ENCODE measurements at regions not wholly inside any gene's neighbourhood (a gene's known extent, or its start where the extent isn't known, plus 50 kb on each side); places are given as distances from the start of the nearest gene placed in this dataset.

DNA sequence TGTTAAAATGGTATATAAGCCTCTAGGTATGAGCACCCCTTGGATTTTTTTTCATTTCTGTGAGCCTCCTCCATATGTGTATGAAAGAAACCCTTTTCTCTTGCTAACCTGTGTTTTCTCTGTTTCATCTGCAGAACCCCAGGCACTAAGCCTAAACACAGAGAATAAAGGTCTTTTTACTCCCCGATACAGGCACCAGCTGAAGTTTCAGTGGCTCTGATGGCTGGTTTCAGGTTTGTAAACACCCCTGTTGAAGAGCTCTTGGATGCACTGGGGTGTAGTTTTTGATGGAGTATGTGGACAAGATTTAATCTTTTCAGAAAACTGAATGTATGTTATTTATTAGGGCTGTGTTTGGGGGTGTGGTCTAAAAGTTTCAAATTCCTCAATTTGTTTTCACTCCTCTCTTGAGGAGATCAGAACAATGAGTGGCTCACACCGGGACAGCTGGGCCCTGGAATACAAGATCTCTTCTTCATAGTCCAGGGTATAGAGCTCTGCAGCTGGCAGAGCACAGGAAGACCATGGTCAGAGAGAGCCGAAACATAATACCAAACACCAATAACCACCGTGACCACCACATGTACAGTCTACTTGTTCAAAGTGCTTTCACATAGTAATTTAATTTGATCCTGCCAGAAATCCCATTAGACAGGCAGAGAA lies 50.2 kb upstream of the VTCN1 start:
- TF ChIP-seq, protein P1, sequence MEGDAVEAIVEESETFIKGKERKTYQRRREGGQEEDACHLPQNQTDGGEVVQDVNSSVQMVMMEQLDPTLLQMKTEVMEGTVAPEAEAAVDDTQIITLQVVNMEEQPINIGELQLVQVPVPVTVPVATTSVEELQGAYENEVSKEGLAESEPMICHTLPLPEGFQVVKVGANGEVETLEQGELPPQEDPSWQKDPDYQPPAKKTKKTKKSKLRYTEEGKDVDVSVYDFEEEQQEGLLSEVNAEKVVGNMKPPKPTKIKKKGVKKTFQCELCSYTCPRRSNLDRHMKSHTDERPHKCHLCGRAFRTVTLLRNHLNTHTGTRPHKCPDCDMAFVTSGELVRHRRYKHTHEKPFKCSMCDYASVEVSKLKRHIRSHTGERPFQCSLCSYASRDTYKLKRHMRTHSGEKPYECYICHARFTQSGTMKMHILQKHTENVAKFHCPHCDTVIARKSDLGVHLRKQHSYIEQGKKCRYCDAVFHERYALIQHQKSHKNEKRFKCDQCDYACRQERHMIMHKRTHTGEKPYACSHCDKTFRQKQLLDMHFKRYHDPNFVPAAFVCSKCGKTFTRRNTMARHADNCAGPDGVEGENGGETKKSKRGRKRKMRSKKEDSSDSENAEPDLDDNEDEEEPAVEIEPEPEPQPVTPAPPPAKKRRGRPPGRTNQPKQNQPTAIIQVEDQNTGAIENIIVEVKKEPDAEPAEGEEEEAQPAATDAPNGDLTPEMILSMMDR (IDR thresholded peaks at IDR 0.05): no peak
- H3K4me3 ChIP-seq: no peak overlapping the region
- ATAC-seq: no peak
- no peak for DNase-seq
- no peaks in the 10 kb centered on the region for H3K4me1 ChIP-seq (ENCODE audit: low read depth)
- H3K9me3 ChIP-seq: no peaks in the 10 kb centered on the region
- no peaks in the 10 kb centered on the region for H3K36me3 ChIP-seq (ENCODE audit: low read depth)
- intact Hi-C loops (cut with DNase I, micrococcal nuclease): no loop called here
